NT2/D1 (cell line): ENCODE measurements at regions not wholly inside any gene's neighbourhood (a gene's known extent, or its start where the extent isn't known, plus 50 kb on each side); places are given as distances from the start of the nearest gene placed in this dataset.

Experiments
- DNase-seq: peaks from one replicate; pipeline ENCODE4 v3.0.0-alpha.2; 2011; ENCODE audit warnings: low read depth, low spot score
- H3K27me3 ChIP-seq: 2 replicates; pipeline ENCODE4 v1.6.0; 2011; ENCODE audit warnings: mild to moderate bottlenecking; ENCODE audit not compliant: insufficient read length, insufficient read depth
- H3K36me3 ChIP-seq: 2 replicates; pipeline ENCODE4 v1.6.1; 2011; ENCODE audit warnings: mild to moderate bottlenecking, low read length, mixed read lengths; ENCODE audit not compliant: insufficient read depth, insufficient read length
- H3K4me1 ChIP-seq: 2 replicates; pipeline ENCODE4 v1.5.1; 2011; ENCODE audit not compliant: insufficient read depth, insufficient read length
- H3K4me3 ChIP-seq: 2 replicates; pipeline ENCODE4 v1.5.1; 2011; ENCODE audit warnings: low read depth; ENCODE audit not compliant: insufficient read length
- H3K9ac ChIP-seq: 2 replicates; pipeline ENCODE4 v1.6.0; 2011; ENCODE audit warnings: low read depth; ENCODE audit not compliant: insufficient read length
- H3K9me3 ChIP-seq: 2 replicates; pipeline ENCODE4 v1.5.1; 2011; ENCODE audit warnings: mild to moderate bottlenecking, low read length; ENCODE audit not compliant: insufficient read depth
- SUZ12 ChIP-seq: IDR thresholded peaks from 2 replicates; pipeline ENCODE4 v1.6.1; 2011; ENCODE audit not compliant: insufficient read length, insufficient read depth; ENCODE audit errors: extremely low read depth
- YY1 ChIP-seq: IDR thresholded peaks from 2 replicates; pipeline ENCODE4 v1.6.1; 2011; ENCODE audit not compliant: insufficient read length, insufficient read depth
- ZNF274 ChIP-seq: IDR thresholded peaks from 2 replicates; pipeline ENCODE4 v1.6.1; 2011; ENCODE audit warnings: mild to moderate bottlenecking, low read depth, low read length

GRCh38 chr3:7793786-7794185 is 707.8 kb upstream of the LMCD1 start:
- no peaks in the 10 kb centered on the region for H3K27me3 ChIP-seq
- H3K36me3 ChIP-seq, result no peaks in the 10 kb centered on the region
- H3K4me3 ChIP-seq, result no peak overlapping the region
- TF ChIP-seq SUZ12 (no peak), YY1 (no peak), ZNF274 (no peak)
- no peak overlapping the region for H3K9ac ChIP-seq
- H3K9me3 ChIP-seq, result peaks cover 27% of the 10 kb centered on the region; the same call in 1 of the 2 replicates
- no peak for DNase-seq
- H3K4me1 ChIP-seq, result no peaks in the 10 kb centered on the region

GRCh38 chr3:7798276-7798675 is 703.3 kb upstream of the LMCD1 start:
- no peaks in the 10 kb centered on the region for H3K36me3 ChIP-seq
- no peak overlapping the region for H3K9ac ChIP-seq
- TF ChIP-seq SUZ12, result no peak
- TF ChIP-seq YY1, result no peak
- TF ChIP-seq ZNF274, result no peak
- no peaks in the 10 kb centered on the region for H3K4me1 ChIP-seq
- no peak for DNase-seq
- no peaks in the 10 kb centered on the region for H3K27me3 ChIP-seq
- no peak overlapping the region for H3K4me3 ChIP-seq
- no peaks in the 10 kb centered on the region for H3K9me3 ChIP-seq

GRCh38 chr3:7800006-7800780 is 701.4 kb upstream of the LMCD1 start:
- no peaks in the 10 kb centered on the region for H3K27me3 ChIP-seq
- H3K9ac ChIP-seq, result no peak overlapping the region
- TF ChIP-seq SUZ12 (no peak), YY1 (no peak), ZNF274 (no peak)
- DNase-seq, result no peak
- no peaks in the 10 kb centered on the region for H3K4me1 ChIP-seq
- no peaks in the 10 kb centered on the region for H3K9me3 ChIP-seq
- H3K36me3 ChIP-seq, result no peaks in the 10 kb centered on the region
- H3K4me3 ChIP-seq, result no peak overlapping the region

GRCh38 chr3:7812490-7812889 is 689.1 kb upstream of the LMCD1 start:
- H3K36me3 ChIP-seq, result no peaks in the 10 kb centered on the region
- H3K9me3 ChIP-seq, result 0 out of 2 replicates have a peak, but pooled peaks cover 7% of the 10 kb centered on the region
- TF ChIP-seq YY1 (no peak), SUZ12 (no peak), ZNF274 (no peak)
- no peak overlapping the region for H3K9ac ChIP-seq
- H3K4me1 ChIP-seq, result no peaks in the 10 kb centered on the region
- no peak overlapping the region for H3K4me3 ChIP-seq
- no peaks in the 10 kb centered on the region for H3K27me3 ChIP-seq
- no peak for DNase-seq

- Histone ChIP-seq H3K4me1 (no peaks in the 10 kb centered on the region), H3K9ac (no peak overlapping the region), H3K36me3 (no peaks in the 10 kb centered on the region), H3K27me3 (no peaks in the 10 kb centered on the region), H3K4me3 (no peak overlapping the region), H3K9me3 (0 out of 2 replicates have a peak, but pooled peaks cover 7% of the 10 kb centered on the region)
- DNase-seq, result no peak
- TF ChIP-seq SUZ12 (no peak), ZNF274 (no peak), YY1 (no peak)
Observed at GRCh38 chr3:7813365-7813764, 688.3 kb upstream of the LMCD1 start.

- H3K4me3 ChIP-seq, result no peak overlapping the region
- no peaks in the 10 kb centered on the region for H3K4me1 ChIP-seq
- no peaks in the 10 kb centered on the region for H3K27me3 ChIP-seq
- no peak for DNase-seq
- no peaks in the 10 kb centered on the region for H3K9me3 ChIP-seq
- no peaks in the 10 kb centered on the region for H3K36me3 ChIP-seq
- TF ChIP-seq SUZ12 (no peak), ZNF274 (no peak), YY1 (no peak)
- H3K9ac ChIP-seq, result no peak overlapping the region
Observed at GRCh38 chr3:7817239-7817638, 684.4 kb upstream of the LMCD1 start.

- TF ChIP-seq ZNF274 (no peak), SUZ12 (no peak), YY1 (no peak)
- Histone ChIP-seq H3K4me3 (no peak overlapping the region), H3K4me1 (no peaks in the 10 kb centered on the region), H3K36me3 (no peaks in the 10 kb centered on the region), H3K9ac (no peak overlapping the region), H3K27me3 (no peaks in the 10 kb centered on the region), H3K9me3 (no peaks in the 10 kb centered on the region)
- no peak for DNase-seq
Observed at GRCh38 chr3:7820969-7821368, 680.7 kb upstream of the LMCD1 start.
